ENCODE measurements at regions not wholly inside any gene's neighbourhood (a gene's known extent, or its start where the extent isn't known, plus 50 kb on each side); places are given as distances from the start of the nearest gene placed in this dataset.

GRCh38 chr4:133863153-133863552 is 338.4 kb downstream of the PABPC4L start:
- no peaks in the 10 kb centered on the region for H3K4me1 ChIP-seq
- no peak for DNase-seq (ENCODE audit: extremely low spot score in 2 of 2)

GRCh38 chr4:133856731-133857355 is 344.7 kb downstream of the PABPC4L start:
- DNase-seq (ENCODE audit: extremely low spot score in 2 of 2): no peak
- no peaks in the 10 kb centered on the region for H3K9me3 ChIP-seq
- intact Hi-C loops (cut with DNase I): no loop called here

More at GRCh38 chr4:133863153-133863552, 338.4 kb downstream of the PABPC4L start:
- TF ChIP-seq CTCF (IDR thresholded peaks at IDR 0.05): no peak
- TF ChIP-seq POLR2AphosphoS5 (IDR thresholded peaks at IDR 0.05; ENCODE audit: insufficient read depth in 1 of 2, low read depth in 1 of 2): no peak
- TF ChIP-seq POLR2A (IDR thresholded peaks at IDR 0.05): no peak
- Histone ChIP-seq H3K9me3 (no peaks in the 10 kb centered on the region), H3K4me3 (no peak overlapping the region), H3K27ac (no peak overlapping the region), H3K27me3 (no peaks in the 10 kb centered on the region), H3K36me3 (no peaks in the 10 kb centered on the region)
- intact Hi-C loops (cut with DNase I): no loop called here

GRCh38 chr4:133855001-133855400 is 346.6 kb downstream of the PABPC4L start:
- TF ChIP-seq POLR2AphosphoS5 (IDR thresholded peaks at IDR 0.05; ENCODE audit: insufficient read depth in 1 of 2, low read depth in 1 of 2) (no peak), CTCF (IDR thresholded peaks at IDR 0.05) (no peak), POLR2A (IDR thresholded peaks at IDR 0.05) (no peak)
- H3K27ac ChIP-seq: no peak overlapping the region
- no peaks in the 10 kb centered on the region for H3K36me3 ChIP-seq
- H3K9me3 ChIP-seq: no peaks in the 10 kb centered on the region
- no peak overlapping the region for H3K4me3 ChIP-seq
- intact Hi-C loops (cut with DNase I): no loop called here
- no peaks in the 10 kb centered on the region for H3K4me1 ChIP-seq
- no peak for DNase-seq (ENCODE audit: extremely low spot score in 2 of 2)
- H3K27me3 ChIP-seq: no peaks in the 10 kb centered on the region

More at GRCh38 chr4:133856731-133857355, 344.7 kb downstream of the PABPC4L start:
- Histone ChIP-seq H3K36me3 (no peaks in the 10 kb centered on the region), H3K27ac (no peak overlapping the region), H3K4me1 (no peaks in the 10 kb centered on the region), H3K27me3 (no peaks in the 10 kb centered on the region), H3K4me3 (no peak overlapping the region)
- no peak for TF ChIP-seq CTCF (IDR thresholded peaks at IDR 0.05)
- TF ChIP-seq POLR2A (IDR thresholded peaks at IDR 0.05): no peak
- no peak for TF ChIP-seq POLR2AphosphoS5 (IDR thresholded peaks at IDR 0.05; ENCODE audit: insufficient read depth in 1 of 2, low read depth in 1 of 2)

- Histone ChIP-seq H3K9me3 (peaks cover 9% of the 10 kb centered on the region), H3K36me3 (no peaks in the 10 kb centered on the region), H3K27me3 (no peaks in the 10 kb centered on the region), H3K4me3 (no peak overlapping the region), H3K27ac (no peak overlapping the region), H3K4me1 (no peaks in the 10 kb centered on the region)
- intact Hi-C loops (cut with DNase I): no loop called here
- no peak for TF ChIP-seq POLR2AphosphoS5 (IDR thresholded peaks at IDR 0.05; ENCODE audit: insufficient read depth in 1 of 2, low read depth in 1 of 2)
- no peak for TF ChIP-seq POLR2A (IDR thresholded peaks at IDR 0.05)
- no peak for TF ChIP-seq CTCF (IDR thresholded peaks at IDR 0.05)
- no peak for DNase-seq (ENCODE audit: extremely low spot score in 2 of 2)
These were observed 362.3 kb downstream of the PABPC4L start for GRCh38 chr4:133839326-133839725.

GRCh38 chr4:133823177-133823576 is 378.4 kb downstream of the PABPC4L start:
- H3K36me3 ChIP-seq: no peaks in the 10 kb centered on the region
- TF ChIP-seq POLR2A (IDR thresholded peaks at IDR 0.05): no peak
- TF ChIP-seq POLR2AphosphoS5 (IDR thresholded peaks at IDR 0.05; ENCODE audit: insufficient read depth in 1 of 2, low read depth in 1 of 2): no peak
- TF ChIP-seq CTCF (IDR thresholded peaks at IDR 0.05): no peak
- H3K4me1 ChIP-seq: no peaks in the 10 kb centered on the region
- intact Hi-C loops (cut with DNase I): no loop called here
- H3K9me3 ChIP-seq: no peaks in the 10 kb centered on the region
- H3K27ac ChIP-seq: no peak overlapping the region
- no peak overlapping the region for H3K4me3 ChIP-seq
- DNase-seq (ENCODE audit: extremely low spot score in 2 of 2): no peak
- H3K27me3 ChIP-seq: no peaks in the 10 kb centered on the region
